VCaP (cell line): ENCODE measurements at regions not wholly inside any gene's neighbourhood (a gene's known extent, or its start where the extent isn't known, plus 50 kb on each side); places are given as distances from the start of the nearest gene placed in this dataset.

Source experiments
- H3K27ac ChIP-seq: fragments of 450-650 bp; 2 replicates; pipeline ENCODE4 v1.5.1; 2017
- TF ChIP-seq, protein P1 (sequence below): fragments of 450-650 bp; conservative IDR thresholded peaks from 2 replicates; pipeline ENCODE4 v1.5.1; 2017; ENCODE audit warnings: mild to moderate bottlenecking, moderate library complexity

DNA sequence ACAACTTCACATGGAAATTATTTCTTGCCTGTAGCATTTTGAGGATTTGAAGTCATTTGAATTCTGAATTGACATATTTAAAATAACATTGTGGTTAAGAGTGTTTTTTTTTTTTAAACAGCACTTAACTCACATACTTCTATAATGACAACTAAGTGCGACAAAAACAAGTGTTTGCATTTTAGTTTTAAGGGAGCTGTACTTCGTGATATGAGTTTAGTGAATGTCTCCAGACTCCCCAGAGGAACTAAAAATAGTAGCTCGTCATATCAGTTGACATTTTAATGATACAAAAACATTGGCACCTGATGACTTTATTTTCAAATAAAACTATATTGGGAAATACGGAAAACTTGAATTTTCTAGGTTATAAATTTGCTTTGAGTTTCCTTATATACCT lies 389.6 kb upstream of the MON1B start:
- TF ChIP-seq, protein P1, sequence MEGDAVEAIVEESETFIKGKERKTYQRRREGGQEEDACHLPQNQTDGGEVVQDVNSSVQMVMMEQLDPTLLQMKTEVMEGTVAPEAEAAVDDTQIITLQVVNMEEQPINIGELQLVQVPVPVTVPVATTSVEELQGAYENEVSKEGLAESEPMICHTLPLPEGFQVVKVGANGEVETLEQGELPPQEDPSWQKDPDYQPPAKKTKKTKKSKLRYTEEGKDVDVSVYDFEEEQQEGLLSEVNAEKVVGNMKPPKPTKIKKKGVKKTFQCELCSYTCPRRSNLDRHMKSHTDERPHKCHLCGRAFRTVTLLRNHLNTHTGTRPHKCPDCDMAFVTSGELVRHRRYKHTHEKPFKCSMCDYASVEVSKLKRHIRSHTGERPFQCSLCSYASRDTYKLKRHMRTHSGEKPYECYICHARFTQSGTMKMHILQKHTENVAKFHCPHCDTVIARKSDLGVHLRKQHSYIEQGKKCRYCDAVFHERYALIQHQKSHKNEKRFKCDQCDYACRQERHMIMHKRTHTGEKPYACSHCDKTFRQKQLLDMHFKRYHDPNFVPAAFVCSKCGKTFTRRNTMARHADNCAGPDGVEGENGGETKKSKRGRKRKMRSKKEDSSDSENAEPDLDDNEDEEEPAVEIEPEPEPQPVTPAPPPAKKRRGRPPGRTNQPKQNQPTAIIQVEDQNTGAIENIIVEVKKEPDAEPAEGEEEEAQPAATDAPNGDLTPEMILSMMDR, result no peak
- H3K27ac ChIP-seq, result no peak overlapping the region

- TF ChIP-seq, protein P1, result no peak
- no peak overlapping the region for H3K27ac ChIP-seq
These were observed 374.5 kb upstream of the MON1B start for GRCh38 chr16:76816475-76816874.

DNA sequence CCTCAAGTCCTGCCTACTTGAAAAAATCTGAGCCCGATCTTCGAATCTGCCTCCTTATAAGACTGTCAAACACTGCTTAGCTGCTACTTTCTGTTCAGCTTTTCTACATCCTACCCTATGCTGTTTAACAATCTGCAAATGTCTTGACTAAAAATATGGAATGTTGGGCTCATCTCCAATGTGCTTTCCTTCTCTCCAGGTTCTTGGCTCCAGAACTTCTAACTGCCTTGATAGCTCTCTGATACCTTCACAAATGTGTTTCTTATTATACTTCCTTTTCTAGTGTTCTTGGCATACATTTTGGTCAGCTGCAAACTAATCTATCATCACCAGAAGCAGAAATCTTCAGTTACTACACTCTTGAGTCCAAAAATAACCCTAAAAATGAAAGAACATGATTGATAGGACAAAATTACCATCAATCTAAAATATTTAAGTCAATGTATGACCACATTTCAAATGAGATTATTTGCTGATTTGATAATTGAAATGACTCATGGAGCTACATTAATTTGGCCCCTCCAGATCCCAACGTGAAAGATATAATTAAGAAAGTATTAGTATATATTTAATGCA lies 372.3 kb upstream of the MON1B start:
- TF ChIP-seq, protein P1, result no peak

GRCh38 chr16:76819226-76819916 lies 371.6 kb upstream of the MON1B start:
- TF ChIP-seq, protein P1, result no peak
- no peak overlapping the region for H3K27ac ChIP-seq

More for the DNA sequence above, 372.3 kb upstream of the MON1B start:
- H3K27ac ChIP-seq, result no peak overlapping the region

GRCh38 chr16:76824221-76824620 lies 366.8 kb upstream of the MON1B start:
- no peak overlapping the region for H3K27ac ChIP-seq
- TF ChIP-seq, protein P1, result no peak

GRCh38 chr16:76824791-76825190 lies 366.2 kb upstream of the MON1B start:
- no peak overlapping the region for H3K27ac ChIP-seq
- TF ChIP-seq, protein P1, result no peak

GRCh38 chr16:76835339-76835738 lies 355.7 kb upstream of the MON1B start:
- TF ChIP-seq, protein P1, result no peak

More at GRCh38 chr16:76835339-76835738, 355.7 kb upstream of the MON1B start:
- H3K27ac ChIP-seq, result no peak overlapping the region
